ENCODE measurements at regions not wholly inside any gene's neighbourhood (a gene's known extent, or its start where the extent isn't known, plus 50 kb on each side); places are given as distances from the start of the nearest gene placed in this dataset.
"Not testable (repeated sequence)": the region's sequence is repeated elsewhere in the genome, so short reads cannot be mapped to it uniquely, and the experiment has no call there.

GRCh38 chr2:20130160-20130560 is 78.7 kb upstream of the LAPTM4A start:
- DNase-seq: no peak

- peak; percentile 78 for DNase-seq
Observed at GRCh38 chr2:20129331-20130159, 78.1 kb upstream of the LAPTM4A start.

- no peak for DNase-seq
Observed at GRCh38 chr2:20128506-20129330, 77.3 kb upstream of the LAPTM4A start.

GRCh38 chr2:20126469-20126868 is 75.0 kb upstream of the LAPTM4A start:
- DNase-seq: no peak

GRCh38 chr2:20126040-20126439 is 74.6 kb upstream of the LAPTM4A start:
- no peak for DNase-seq

- DNase-seq: no peak
Observed at GRCh38 chr2:20125616-20126015, 74.2 kb upstream of the LAPTM4A start.

GRCh38 chr2:20125164-20125563 is 73.7 kb upstream of the LAPTM4A start:
- no peak for DNase-seq

- DNase-seq: no peak
Observed at GRCh38 chr2:20123871-20124594, 72.6 kb upstream of the LAPTM4A start.

- no peak for DNase-seq
Observed at GRCh38 chr2:20122864-20123263, 71.4 kb upstream of the LAPTM4A start.

GRCh38 chr2:20120569-20121416 is 69.4 kb upstream of the LAPTM4A start:
- DNase-seq: no peak

GRCh38 chr2:20118051-20118450 is 66.6 kb upstream of the LAPTM4A start:
- DNase-seq: no peak

- no peak for DNase-seq
Observed at GRCh38 chr2:20115902-20116301, 64.5 kb upstream of the LAPTM4A start.

- DNase-seq: no peak
Observed at GRCh38 chr2:20115374-20115773, 63.9 kb upstream of the LAPTM4A start.

- no peak for DNase-seq
Observed at GRCh38 chr2:20113986-20114938, 62.8 kb upstream of the LAPTM4A start.

GRCh38 chr2:20113004-20113796 is 61.8 kb upstream of the LAPTM4A start:
- no peak for DNase-seq

GRCh38 chr2:20112361-20112760 is 60.9 kb upstream of the LAPTM4A start:
- DNase-seq: not testable (repeated sequence)

- DNase-seq: no peak
Observed at GRCh38 chr2:20111311-20112131, 60.1 kb upstream of the LAPTM4A start.

- DNase-seq: no peak
Observed at GRCh38 chr2:20110876-20111275, 59.4 kb upstream of the LAPTM4A start.

- DNase-seq: no peak
Observed at GRCh38 chr2:20110383-20110782, 59.0 kb upstream of the LAPTM4A start.
